ENCODE measurements at regions not wholly inside any gene's neighbourhood (a gene's known extent, or its start where the extent isn't known, plus 50 kb on each side); places are given as distances from the start of the nearest gene placed in this dataset.
"Not testable (repeated sequence)": the region's sequence is repeated elsewhere in the genome, so short reads cannot be mapped to it uniquely, and the experiment has no call there.

GRCh38 chr4:58360354-58361133, 1250.4 kb upstream of the IGFBP7 start:
- POLR2A ChIA-PET = no interaction called here
- H3K4me3 Mint-ChIP-seq = no peak overlapping the region
- H3K27ac Mint-ChIP-seq = no peak overlapping the region
- H3K9me3 Mint-ChIP-seq = peaks cover 6% of the 10 kb centered on the region
- DNase-seq (no peak), ATAC-seq (ENCODE audit: low read depth) (no peak)
- H3K36me3 Mint-ChIP-seq = no peaks in the 10 kb centered on the region
- no peaks in the 10 kb centered on the region for H3K4me1 Mint-ChIP-seq
- H3K27me3 Mint-ChIP-seq = no peaks in the 10 kb centered on the region

DNA sequence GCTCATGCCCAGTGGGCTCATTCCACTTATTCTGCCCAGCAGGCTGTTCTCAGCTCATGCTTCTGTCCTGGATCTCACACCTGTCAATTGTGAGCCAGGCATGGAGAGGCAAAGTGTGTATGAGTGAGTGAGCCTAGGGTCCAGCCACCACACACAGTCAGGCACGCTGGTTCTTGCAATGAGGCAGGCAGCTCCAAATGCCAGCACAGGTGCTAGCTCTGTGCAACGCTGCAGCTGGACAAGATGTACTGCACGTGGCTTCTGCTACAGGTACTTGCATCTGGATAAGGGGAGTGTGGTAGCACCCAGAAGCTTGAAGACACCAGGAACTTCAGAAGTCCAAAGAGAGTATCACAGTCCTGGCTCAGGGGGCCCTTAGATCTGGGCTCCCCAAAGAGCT, 1249.4 kb upstream of the IGFBP7 start:
- H3K27ac Mint-ChIP-seq = no peak overlapping the region
- ATAC-seq (ENCODE audit: low read depth) (no peak), DNase-seq (no peak)
- peaks cover 6% of the 10 kb centered on the region for H3K9me3 Mint-ChIP-seq
- no peaks in the 10 kb centered on the region for H3K27me3 Mint-ChIP-seq
- H3K4me3 Mint-ChIP-seq = no peak overlapping the region
- no peaks in the 10 kb centered on the region for H3K36me3 Mint-ChIP-seq
- POLR2A ChIA-PET = no interaction called here
- H3K4me1 Mint-ChIP-seq = no peaks in the 10 kb centered on the region

DNA sequence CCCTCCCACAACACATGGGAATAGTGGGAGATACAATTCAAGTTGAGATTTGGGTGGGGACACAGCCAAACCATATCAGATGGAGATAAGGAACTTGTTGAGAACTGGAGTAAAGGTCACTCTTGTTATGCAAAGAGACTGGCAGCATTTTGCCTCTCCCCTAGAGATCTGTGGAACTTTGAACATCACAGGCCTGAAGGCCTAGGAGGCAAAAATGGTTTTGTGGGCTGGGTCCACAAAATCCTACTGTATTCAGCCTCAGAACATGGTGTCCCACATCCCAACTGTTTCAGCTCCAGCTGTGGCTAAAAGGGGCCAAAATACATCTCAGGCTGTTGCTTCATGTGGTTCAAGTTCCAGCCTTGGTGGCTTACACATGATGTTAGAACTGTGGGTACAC, 1247.8 kb upstream of the IGFBP7 start:
- POLR2A ChIA-PET = no interaction called here
- Mint-ChIP-seq H3K4me1 (no peaks in the 10 kb centered on the region), H3K4me3 (no peak overlapping the region), H3K27me3 (no peaks in the 10 kb centered on the region), H3K9me3 (peaks cover 6% of the 10 kb centered on the region), H3K27ac (no peak overlapping the region), H3K36me3 (no peaks in the 10 kb centered on the region)
- ATAC-seq (ENCODE audit: low read depth) (no peak), DNase-seq (no peak)

GRCh38 chr4:58325070-58325469, 1214.9 kb upstream of the IGFBP7 start:
- no peaks in the 10 kb centered on the region for H3K4me1 Mint-ChIP-seq
- DNase-seq (no peak), ATAC-seq (ENCODE audit: low read depth) (no peak)
- POLR2A ChIA-PET = no interaction called here
- no peak overlapping the region for H3K4me3 Mint-ChIP-seq
- H3K36me3 Mint-ChIP-seq = no peaks in the 10 kb centered on the region
- no peak overlapping the region for H3K27ac Mint-ChIP-seq
- H3K27me3 Mint-ChIP-seq = no peaks in the 10 kb centered on the region
- H3K9me3 Mint-ChIP-seq = no peaks in the 10 kb centered on the region

DNA sequence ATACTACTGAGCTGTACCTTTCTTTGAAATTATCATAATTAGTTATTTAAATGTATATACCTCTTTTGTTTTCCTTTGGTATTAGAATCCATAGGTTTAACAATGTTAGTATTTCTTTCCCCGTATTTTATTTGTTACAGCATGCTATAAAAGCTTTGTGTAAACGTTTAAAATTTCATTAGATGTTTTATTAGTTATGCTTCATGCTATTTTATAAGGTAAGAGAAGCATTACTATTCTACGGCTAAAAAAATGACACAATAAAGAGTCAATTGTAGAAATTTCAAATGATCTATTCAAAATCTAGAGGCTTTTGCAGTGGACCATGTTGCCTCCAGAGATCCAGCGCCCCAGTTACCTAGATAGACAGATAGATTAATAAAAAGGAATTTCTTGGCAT, 1203.3 kb upstream of the IGFBP7 start:
- H3K9me3 Mint-ChIP-seq = peaks cover 3% of the 10 kb centered on the region
- no peak overlapping the region for H3K4me3 Mint-ChIP-seq
- no peaks in the 10 kb centered on the region for H3K27me3 Mint-ChIP-seq
- H3K4me1 Mint-ChIP-seq = no peaks in the 10 kb centered on the region
- no peak overlapping the region for H3K27ac Mint-ChIP-seq
- no peak for DNase-seq
- no peaks in the 10 kb centered on the region for H3K36me3 Mint-ChIP-seq
- POLR2A ChIA-PET = no interaction called here
- no peak for ATAC-seq (ENCODE audit: low read depth)

GRCh38 chr4:58303456-58303855, 1193.3 kb upstream of the IGFBP7 start:
- no peak overlapping the region for H3K4me3 Mint-ChIP-seq
- DNase-seq (no peak), ATAC-seq (ENCODE audit: low read depth) (no peak)
- H3K27ac Mint-ChIP-seq = no peak overlapping the region
- POLR2A ChIA-PET = no interaction called here
- H3K4me1 Mint-ChIP-seq = no peaks in the 10 kb centered on the region
- H3K36me3 Mint-ChIP-seq = no peaks in the 10 kb centered on the region
- H3K27me3 Mint-ChIP-seq = no peaks in the 10 kb centered on the region
- no peaks in the 10 kb centered on the region for H3K9me3 Mint-ChIP-seq

DNA sequence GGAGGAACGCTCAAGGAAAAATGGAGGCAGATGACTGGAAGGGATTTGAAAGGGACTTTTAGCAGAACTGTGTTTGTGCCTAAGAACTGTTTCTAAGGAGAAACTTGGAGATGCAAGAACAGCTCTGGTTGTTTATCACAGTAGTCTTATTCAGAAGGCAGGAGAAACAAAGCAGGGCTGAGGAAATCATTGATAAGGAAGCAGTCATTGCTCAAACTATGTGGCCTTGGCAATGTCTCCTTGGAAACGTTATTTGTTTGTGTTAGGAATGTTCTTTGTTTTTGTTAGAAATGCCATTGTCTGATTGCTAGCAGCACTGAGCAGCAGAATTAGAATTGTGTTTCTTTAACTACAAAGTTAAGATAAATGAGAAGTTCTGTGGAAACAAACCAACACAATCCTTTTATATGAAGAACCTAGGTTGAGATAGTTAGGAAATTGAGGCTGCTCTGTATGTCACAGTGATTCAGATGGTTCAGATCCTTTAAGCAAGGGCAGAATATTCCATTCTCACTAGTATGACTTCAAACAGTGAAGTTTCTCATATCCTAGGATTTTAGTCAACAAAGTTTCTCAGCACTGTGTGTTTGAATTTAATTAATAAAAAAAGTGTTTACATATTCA, 1191.3 kb upstream of the IGFBP7 start:
- H3K4me3 Mint-ChIP-seq = no peak overlapping the region
- ATAC-seq (ENCODE audit: low read depth) (no peak), DNase-seq (no peak)
- no peaks in the 10 kb centered on the region for H3K36me3 Mint-ChIP-seq
- H3K27me3 Mint-ChIP-seq = no peaks in the 10 kb centered on the region
- no peaks in the 10 kb centered on the region for H3K4me1 Mint-ChIP-seq
- no peaks in the 10 kb centered on the region for H3K9me3 Mint-ChIP-seq
- no peak overlapping the region for H3K27ac Mint-ChIP-seq
- POLR2A ChIA-PET = no interaction called here

GRCh38 chr4:58286335-58286734, 1176.2 kb upstream of the IGFBP7 start:
- H3K4me1 Mint-ChIP-seq = no peaks in the 10 kb centered on the region
- no peak for DNase-seq
- peaks cover 2% of the 10 kb centered on the region for H3K9me3 Mint-ChIP-seq
- ATAC-seq (ENCODE audit: low read depth) = no peak
- no peak overlapping the region for H3K4me3 Mint-ChIP-seq
- no peak overlapping the region for H3K27ac Mint-ChIP-seq
- no peaks in the 10 kb centered on the region for H3K27me3 Mint-ChIP-seq
- H3K36me3 Mint-ChIP-seq = no peaks in the 10 kb centered on the region
- POLR2A ChIA-PET = no interaction called here

DNA sequence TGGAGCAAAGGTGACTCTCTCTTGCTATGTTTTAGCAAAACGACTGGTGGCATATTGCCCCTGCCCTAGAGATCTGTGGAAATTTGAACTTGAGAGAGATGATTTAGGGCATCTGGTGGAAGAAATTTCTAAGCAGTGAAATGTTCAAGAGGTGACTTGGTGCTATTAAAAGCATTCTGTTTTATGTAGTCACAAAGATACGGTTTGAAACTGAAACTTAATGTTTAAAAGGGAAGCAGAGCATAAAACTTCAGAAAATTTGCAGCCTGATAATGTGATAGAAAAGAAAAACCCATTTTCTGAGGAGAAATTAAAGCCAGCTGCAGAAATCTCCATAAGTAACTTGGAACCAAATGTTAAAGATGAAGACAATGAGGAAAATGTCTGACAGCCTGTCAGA, 1170.7 kb upstream of the IGFBP7 start:
- DNase-seq; H3K27me3 Mint-ChIP-seq; H3K36me3 Mint-ChIP-seq; POLR2A ChIA-PET; H3K4me3 Mint-ChIP-seq; H3K4me1 Mint-ChIP-seq; H3K27ac Mint-ChIP-seq; H3K9me3 Mint-ChIP-seq; ATAC-seq (ENCODE audit: low read depth): not testable (repeated sequence)

GRCh38 chr4:58275856-58276255, 1165.7 kb upstream of the IGFBP7 start:
- Mint-ChIP-seq H3K4me3 (no peak overlapping the region), H3K4me1 (no peaks in the 10 kb centered on the region), H3K27ac (no peak overlapping the region), H3K9me3 (peaks cover 5% of the 10 kb centered on the region), H3K27me3 (no peaks in the 10 kb centered on the region), H3K36me3 (no peaks in the 10 kb centered on the region)
- no peak for DNase-seq
- POLR2A ChIA-PET = no interaction called here
- no peak for ATAC-seq (ENCODE audit: low read depth)

DNA sequence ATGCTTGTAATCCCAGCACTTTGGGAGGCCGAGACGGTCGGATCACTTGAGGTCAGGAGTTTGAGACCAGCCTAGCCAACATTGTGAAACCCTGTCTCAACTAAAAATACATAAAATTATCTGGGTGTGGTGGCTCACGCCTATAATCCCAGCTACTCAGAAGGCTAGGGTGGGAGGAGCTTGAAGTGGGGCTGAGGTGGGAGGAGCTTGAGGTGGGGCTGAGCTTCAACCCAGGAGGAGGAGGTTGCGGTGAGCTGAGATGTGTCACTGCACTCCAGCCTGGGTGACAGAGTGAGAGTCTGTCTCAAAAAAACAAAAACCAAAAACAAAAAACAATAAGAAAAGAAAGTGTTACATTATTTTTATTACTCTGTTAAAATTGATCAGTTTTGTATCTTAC, 1164.4 kb upstream of the IGFBP7 start:
- H3K9me3 Mint-ChIP-seq = peaks cover 5% of the 10 kb centered on the region
- H3K27me3 Mint-ChIP-seq = no peaks in the 10 kb centered on the region
- DNase-seq = no peak
- POLR2A ChIA-PET = no interaction called here
- H3K27ac Mint-ChIP-seq = no peak overlapping the region
- H3K4me1 Mint-ChIP-seq = no peaks in the 10 kb centered on the region
- no peak overlapping the region for H3K4me3 Mint-ChIP-seq
- no peaks in the 10 kb centered on the region for H3K36me3 Mint-ChIP-seq
- no peak for ATAC-seq (ENCODE audit: low read depth)

DNA sequence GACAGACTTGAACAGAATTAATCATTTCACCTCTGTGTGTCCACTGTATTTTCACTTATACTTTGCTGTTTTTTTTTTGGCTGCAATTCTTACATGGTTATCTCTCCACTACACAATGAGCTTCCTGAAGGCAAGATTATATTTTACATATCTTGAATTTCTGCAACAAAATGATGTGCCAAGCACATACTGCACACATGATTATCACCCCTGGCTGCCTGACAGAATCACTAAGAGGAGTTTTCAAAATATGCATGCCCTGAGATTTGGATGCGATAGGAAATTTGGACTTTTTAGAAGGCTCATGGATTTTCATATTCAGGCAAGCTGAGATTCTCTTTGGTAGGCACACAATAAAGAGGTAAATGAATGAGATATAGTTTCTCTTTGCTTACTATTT, 1162.1 kb upstream of the IGFBP7 start:
- POLR2A ChIA-PET = no interaction called here
- no peaks in the 10 kb centered on the region for H3K4me1 Mint-ChIP-seq
- peaks cover 5% of the 10 kb centered on the region for H3K9me3 Mint-ChIP-seq
- no peaks in the 10 kb centered on the region for H3K36me3 Mint-ChIP-seq
- no peak overlapping the region for H3K4me3 Mint-ChIP-seq
- no peak overlapping the region for H3K27ac Mint-ChIP-seq
- ATAC-seq (ENCODE audit: low read depth) (no peak), DNase-seq (no peak)
- H3K27me3 Mint-ChIP-seq = no peaks in the 10 kb centered on the region

- no peak for ATAC-seq (ENCODE audit: low read depth)
- DNase-seq = no peak
- Mint-ChIP-seq H3K27me3 (no peaks in the 10 kb centered on the region), H3K4me1 (no peaks in the 10 kb centered on the region), H3K4me3 (no peak overlapping the region), H3K36me3 (no peaks in the 10 kb centered on the region), H3K9me3 (no peaks in the 10 kb centered on the region), H3K27ac (no peak overlapping the region)
- POLR2A ChIA-PET = no interaction called here
Measured at GRCh38 chr4:58265734-58266133, 1155.5 kb upstream of the IGFBP7 start.

DNA sequence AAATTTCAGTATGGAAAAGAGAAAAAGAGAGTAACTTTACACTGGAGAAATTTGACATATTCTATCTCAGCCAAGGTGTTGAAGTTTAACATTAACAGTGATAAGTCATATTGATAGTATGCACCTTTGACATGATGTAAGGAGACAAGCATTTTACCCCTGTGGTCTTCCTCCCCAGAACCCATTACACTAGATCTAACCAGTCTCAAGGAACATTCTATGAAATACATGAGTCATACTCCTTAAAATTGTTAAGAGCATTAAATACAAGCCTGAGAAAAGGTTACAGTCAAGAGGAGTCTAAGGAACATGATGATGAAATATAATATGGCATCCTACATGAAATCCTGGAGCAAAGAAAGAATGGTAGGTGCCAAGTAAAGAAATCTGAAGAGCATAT, 1151.3 kb upstream of the IGFBP7 start:
- Mint-ChIP-seq H3K4me1 (no peaks in the 10 kb centered on the region), H3K4me3 (no peak overlapping the region), H3K9me3 (peaks cover 3% of the 10 kb centered on the region), H3K36me3 (no peaks in the 10 kb centered on the region), H3K27me3 (no peaks in the 10 kb centered on the region), H3K27ac (no peak overlapping the region)
- POLR2A ChIA-PET = no interaction called here
- no peak for ATAC-seq (ENCODE audit: low read depth)
- no peak for DNase-seq

Measured in activated naive CD8-positive, alpha-beta T cell treated with anti-CD3 and anti-CD28 coated beads, Interleukin-2, amount 10 ng/mL, durations not matched to agents 7 days and 5 days (primary cell).